WTC11 (cell line): ENCODE measurements at regions not wholly inside any gene's neighbourhood (a gene's known extent, or its start where the extent isn't known, plus 50 kb on each side); places are given as distances from the start of the nearest gene placed in this dataset.

Experiments used
- ATAC-seq: fragments of 200-7000 bp; cut with Tn5 transposase; 2 replicates; pipeline ENCODE4 v1.10.0; 2021; ENCODE audit warnings: mild to moderate bottlenecking, moderate library complexity
- CTCF ChIA-PET: fragments of 300-600 bp; sonication (Branson Sonifier 250); formaldehyde crosslinking; loops from one replicate; lab custom pipeline; 2021; ENCODE audit warnings: antibody characterized with exemption; lab: Charles Lee
- POLR2A ChIA-PET: fragments of 350-600 bp; sonication (Branson Sonifier 250); formaldehyde crosslinking; loops from one replicate; lab custom pipeline; 2021; ENCODE audit warnings: antibody characterized with exemption; lab: Charles Lee
- DNase-seq: peaks from one replicate; pipeline ENCODE4 v3.0.0; 2021; ENCODE audit warnings: low spot score
- H3K27ac Mint-ChIP-seq: 2 replicates; pipeline ENCODE4 v1.8.0; 2021; ENCODE audit warnings: mixed read lengths
- H3K27me3 Mint-ChIP-seq: 2 replicates; pipeline ENCODE4 v1.8.0; 2021; ENCODE audit warnings: low read depth, mild to moderate bottlenecking, moderate library complexity, mixed read lengths
- H3K36me3 Mint-ChIP-seq: 2 replicates; pipeline ENCODE4 v1.8.0; 2021; ENCODE audit warnings: mixed read lengths
- H3K4me1 Mint-ChIP-seq: 2 replicates; pipeline ENCODE4 v1.8.0; 2022; ENCODE audit warnings: mixed read lengths
- H3K4me3 Mint-ChIP-seq: 2 replicates; pipeline ENCODE4 v1.8.0; 2021; ENCODE audit warnings: mild to moderate bottlenecking, moderate library complexity, mixed read lengths
- H3K9me3 Mint-ChIP-seq: 2 replicates; pipeline ENCODE4 v1.8.0; 2021; ENCODE audit warnings: mixed read lengths
- CREB1 ChIP-seq: sonication (generic); formaldehyde crosslinking; IDR thresholded peaks from 2 replicates; pipeline ENCODE4 v1.8.0; 2023; ENCODE audit warnings: mild to moderate bottlenecking, missing genetic modification reagents
- EMX1 ChIP-seq: fragments of 250-450 bp; sonication (Bioruptor Pico); IDR thresholded peaks from 2 replicates; pipeline ENCODE4 v1.8.0; 2021; ENCODE audit warnings: mild to moderate bottlenecking
- GRHL2 ChIP-seq: fragments of 250-450 bp; sonication (Bioruptor Pico); IDR thresholded peaks from 2 replicates; pipeline ENCODE4 v1.8.0; 2022; ENCODE audit warnings: mild to moderate bottlenecking, moderate library complexity; ENCODE audit not compliant: insufficient replicate concordance, severe bottlenecking
- GTF2I ChIP-seq: fragments of 250-450 bp; sonication (Bioruptor Pico); conservative IDR thresholded peaks from 2 replicates; pipeline ENCODE4 v1.4.0; 2021; ENCODE audit warnings: mild to moderate bottlenecking
- IRF2 ChIP-seq: sonication (generic); formaldehyde crosslinking; IDR thresholded peaks from 2 replicates; pipeline ENCODE4 v1.8.0; 2022; ENCODE audit warnings: low read depth, missing genetic modification reagents, borderline replicate concordance
- JAZF1 ChIP-seq: fragments of 250-450 bp; sonication (Bioruptor Pico); IDR thresholded peaks from 2 replicates; pipeline ENCODE4 v1.9.0; 2021; ENCODE audit warnings: moderate library complexity, mild to moderate bottlenecking, inconsistent platforms
- MYBL2 ChIP-seq: sonication (generic); formaldehyde crosslinking; IDR thresholded peaks from 2 replicates; pipeline ENCODE4 v1.8.1; 2023; ENCODE audit warnings: mild to moderate bottlenecking, moderate library complexity, missing genetic modification reagents
- NR3C1 ChIP-seq: sonication (generic); formaldehyde crosslinking; conservative IDR thresholded peaks from 2 replicates; pipeline ENCODE4 v1.8.1; 2023; ENCODE audit warnings: low read depth, mild to moderate bottlenecking, missing genetic modification reagents
- RORB ChIP-seq: fragments of 250-450 bp; sonication (Bioruptor Pico); IDR thresholded peaks from 2 replicates; pipeline ENCODE4 v1.9.0; 2021; ENCODE audit warnings: mild to moderate bottlenecking
- SMAD4 ChIP-seq: sonication (generic); formaldehyde crosslinking; IDR thresholded peaks from 2 replicates; pipeline ENCODE4 v1.8.0; 2022; ENCODE audit warnings: mild to moderate bottlenecking, missing genetic modification reagents
- TCF7 ChIP-seq: sonication (generic); formaldehyde crosslinking; IDR thresholded peaks from 2 replicates; pipeline ENCODE4 v1.8.0; 2022; ENCODE audit warnings: mild to moderate bottlenecking, low read depth, missing genetic modification reagents, moderate library complexity
- TEAD1 ChIP-seq: sonication (generic); formaldehyde crosslinking; IDR thresholded peaks from 2 replicates; pipeline ENCODE4 v1.8.0; 2022; ENCODE audit warnings: mild to moderate bottlenecking, missing genetic modification reagents
- ZBTB21 ChIP-seq: sonication (generic); formaldehyde crosslinking; IDR thresholded peaks from 2 replicates; pipeline ENCODE4 v1.8.1; 2023; ENCODE audit warnings: mild to moderate bottlenecking, missing genetic modification reagents, borderline replicate concordance
- ZNF121 ChIP-seq: sonication (generic); formaldehyde crosslinking; IDR thresholded peaks from 2 replicates; pipeline ENCODE4 v1.8.0; 2023; ENCODE audit warnings: missing genetic modification reagents
- ZNF219 ChIP-seq: sonication (generic); formaldehyde crosslinking; IDR thresholded peaks from 2 replicates; pipeline ENCODE4 v1.8.0; 2023; ENCODE audit warnings: missing genetic modification reagents, mild to moderate bottlenecking, borderline replicate concordance
- ZNF232 ChIP-seq: sonication (generic); formaldehyde crosslinking; IDR thresholded peaks from 2 replicates; pipeline ENCODE4 v1.8.0; 2022; ENCODE audit warnings: mild to moderate bottlenecking, missing genetic modification reagents
- TF ChIP-seq, protein P1 (sequence below): sonication (generic); formaldehyde crosslinking; IDR thresholded peaks from 2 replicates; pipeline ENCODE4 v1.8.1; 2022; ENCODE audit warnings: low read depth, missing genetic modification reagents, borderline replicate concordance
- TF ChIP-seq, protein P2 (sequence below): sonication (generic); formaldehyde crosslinking; IDR thresholded peaks from 2 replicates; pipeline ENCODE4 v1.8.0; 2023; ENCODE audit warnings: missing genetic modification reagents
- TF ChIP-seq, protein P3 (sequence below): fragments of 250-450 bp; sonication (Bioruptor Pico); IDR thresholded peaks from 2 replicates; pipeline ENCODE4 v1.9.0; 2021; ENCODE audit warnings: mild to moderate bottlenecking
- TF ChIP-seq, protein P4 (sequence below): fragments of 250-450 bp; sonication (Bioruptor Pico); IDR thresholded peaks from 2 replicates; pipeline ENCODE4 v1.9.0; 2021; ENCODE audit warnings: mild to moderate bottlenecking
- TF ChIP-seq, protein P5 (sequence below): fragments of 250-450 bp; sonication (Bioruptor Pico); IDR thresholded peaks from 2 replicates; pipeline ENCODE4 v1.8.0; 2021; ENCODE audit warnings: mild to moderate bottlenecking
- TF ChIP-seq, protein P6 (sequence below): sonication (generic); formaldehyde crosslinking; IDR thresholded peaks from 2 replicates; pipeline ENCODE4 v1.8.0; 2023; ENCODE audit warnings: mild to moderate bottlenecking, missing genetic modification reagents

DNA sequence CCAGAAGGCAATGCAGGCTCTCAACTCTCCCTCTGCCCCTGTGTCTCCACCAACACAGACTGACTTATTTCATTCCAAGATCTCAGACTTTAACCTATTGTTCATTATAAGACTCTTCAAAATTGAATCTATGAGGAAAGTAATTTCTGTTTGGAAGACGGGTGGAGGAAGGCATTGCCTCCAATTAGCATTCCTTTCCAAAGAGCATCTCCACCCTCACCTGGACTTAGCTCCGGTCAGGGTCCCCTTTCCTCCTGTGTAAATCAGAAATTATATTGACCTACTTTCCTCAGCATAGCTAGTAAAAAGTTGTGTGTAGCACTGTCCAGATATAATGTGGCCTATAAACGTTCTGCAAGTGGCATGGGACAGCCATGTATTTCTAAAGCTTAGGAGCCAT, 230.4 kb upstream of the ACVR2A start (continued):
- TF ChIP-seq ZBTB21 (CRISPR knock-in tag) = no peak
- TF ChIP-seq ZNF121 (CRISPR knock-in tag) = no peak
- TF ChIP-seq TEAD1 (CRISPR knock-in tag) = no peak
- TF ChIP-seq TCF7 (CRISPR knock-in tag) = no peak
- TF ChIP-seq EMX1 (CRISPR knock-in tag) = no peak
- no peak for TF ChIP-seq GRHL2 (CRISPR knock-in tag)

DNA sequence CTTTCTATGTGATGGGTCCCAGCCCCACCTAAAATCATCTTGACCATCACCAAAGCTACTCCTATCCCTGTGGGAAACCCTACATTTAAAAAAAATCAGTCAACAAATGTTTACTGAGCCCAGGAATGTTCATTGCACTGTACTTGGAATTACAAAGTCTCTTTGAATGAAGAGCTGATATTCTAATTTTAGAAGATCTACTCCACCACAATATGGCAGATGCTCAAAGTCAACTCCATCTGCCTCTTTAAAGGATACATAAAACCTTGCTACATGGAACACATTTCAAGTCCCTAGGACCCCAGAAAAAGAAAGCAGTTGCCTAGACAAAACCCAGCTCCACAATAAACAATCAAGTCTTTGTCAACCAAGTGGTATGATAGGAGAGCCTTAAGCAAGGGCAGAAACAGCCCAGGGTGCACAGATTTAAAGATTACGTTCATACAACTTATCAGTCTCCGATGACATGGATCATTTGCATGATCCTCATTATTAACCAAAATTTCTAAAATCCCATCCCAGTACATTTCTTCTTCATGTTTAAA, 234.3 kb upstream of the ACVR2A start:
- no peak overlapping the region for H3K4me3 Mint-ChIP-seq
- POLR2A ChIA-PET = no interaction called here
- H3K27ac Mint-ChIP-seq = no peak overlapping the region
- no peak for ATAC-seq
- no peaks in the 10 kb centered on the region for H3K36me3 Mint-ChIP-seq
- TF ChIP-seq TEAD1 (CRISPR knock-in tag) (no peak), MYBL2 (CRISPR knock-in tag) (no peak), RORB (CRISPR knock-in tag) (no peak), SMAD4 (CRISPR knock-in tag) (no peak)
- TF ChIP-seq, protein P1, sequence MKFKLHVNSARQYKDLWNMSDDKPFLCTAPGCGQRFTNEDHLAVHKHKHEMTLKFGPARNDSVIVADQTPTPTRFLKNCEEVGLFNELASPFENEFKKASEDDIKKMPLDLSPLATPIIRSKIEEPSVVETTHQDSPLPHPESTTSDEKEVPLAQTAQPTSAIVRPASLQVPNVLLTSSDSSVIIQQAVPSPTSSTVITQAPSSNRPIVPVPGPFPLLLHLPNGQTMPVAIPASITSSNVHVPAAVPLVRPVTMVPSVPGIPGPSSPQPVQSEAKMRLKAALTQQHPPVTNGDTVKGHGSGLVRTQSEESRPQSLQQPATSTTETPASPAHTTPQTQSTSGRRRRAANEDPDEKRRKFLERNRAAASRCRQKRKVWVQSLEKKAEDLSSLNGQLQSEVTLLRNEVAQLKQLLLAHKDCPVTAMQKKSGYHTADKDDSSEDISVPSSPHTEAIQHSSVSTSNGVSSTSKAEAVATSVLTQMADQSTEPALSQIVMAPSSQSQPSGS = no peak
- TF ChIP-seq, protein P2, sequence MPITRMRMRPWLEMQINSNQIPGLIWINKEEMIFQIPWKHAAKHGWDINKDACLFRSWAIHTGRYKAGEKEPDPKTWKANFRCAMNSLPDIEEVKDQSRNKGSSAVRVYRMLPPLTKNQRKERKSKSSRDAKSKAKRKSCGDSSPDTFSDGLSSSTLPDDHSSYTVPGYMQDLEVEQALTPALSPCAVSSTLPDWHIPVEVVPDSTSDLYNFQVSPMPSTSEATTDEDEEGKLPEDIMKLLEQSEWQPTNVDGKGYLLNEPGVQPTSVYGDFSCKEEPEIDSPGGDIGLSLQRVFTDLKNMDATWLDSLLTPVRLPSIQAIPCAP (CRISPR knock-in tag) = no peak
- TF ChIP-seq, all 79 proteins: peak for 0
- CTCF ChIA-PET = no interaction called here
- peaks cover 2% of the 10 kb centered on the region for H3K9me3 Mint-ChIP-seq
- H3K27me3 Mint-ChIP-seq = no peaks in the 10 kb centered on the region; the same call in 1 of the 2 replicates
- no peak for DNase-seq
- peaks cover 23% of the 10 kb centered on the region for H3K4me1 Mint-ChIP-seq

DNA sequence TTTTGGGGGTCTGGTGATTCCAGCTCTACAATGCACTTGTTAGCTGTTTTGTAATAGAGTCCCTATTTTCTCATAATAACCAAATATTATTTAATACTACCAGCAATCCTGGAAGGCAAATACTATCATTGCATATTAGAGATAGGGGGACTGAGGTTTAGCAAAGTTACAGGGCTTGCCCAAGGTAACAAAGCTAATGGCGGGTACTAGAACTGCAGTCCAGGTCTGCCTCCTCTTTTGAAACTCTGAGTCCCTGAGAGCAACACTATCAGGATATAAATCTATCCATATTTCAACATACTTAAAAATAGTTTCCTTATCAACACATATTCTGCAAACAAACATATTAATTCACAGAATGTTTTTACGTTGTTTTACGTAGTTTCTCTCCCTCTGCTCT, 235.5 kb upstream of the ACVR2A start:
- Mint-ChIP-seq H3K27ac (no peak overlapping the region), H3K4me3 (no peak overlapping the region), H3K36me3 (no peaks in the 10 kb centered on the region), H3K27me3 (no peaks in the 10 kb centered on the region; the same call in 1 of the 2 replicates), H3K9me3 (peaks cover 4% of the 10 kb centered on the region), H3K4me1 (peaks cover 16% of the 10 kb centered on the region)
- DNase-seq (no peak), ATAC-seq (peak; percentile 16; the same call in 1 of the 2 replicates)
- CTCF ChIA-PET = no interaction called here
- POLR2A ChIA-PET = no interaction called here
- TF ChIP-seq ZNF121 (CRISPR knock-in tag) (no peak), ZNF219 (CRISPR knock-in tag) (no peak), JAZF1 (CRISPR knock-in tag) (no peak), TEAD1 (CRISPR knock-in tag) (no peak), RORB (CRISPR knock-in tag) (no peak), NR3C1 (CRISPR knock-in tag) (no peak), CREB1 (CRISPR knock-in tag) (no peak), ZNF232 (CRISPR knock-in tag) (no peak), IRF2 (no peak), GTF2I (no peak)
- TF ChIP-seq, protein P3, sequence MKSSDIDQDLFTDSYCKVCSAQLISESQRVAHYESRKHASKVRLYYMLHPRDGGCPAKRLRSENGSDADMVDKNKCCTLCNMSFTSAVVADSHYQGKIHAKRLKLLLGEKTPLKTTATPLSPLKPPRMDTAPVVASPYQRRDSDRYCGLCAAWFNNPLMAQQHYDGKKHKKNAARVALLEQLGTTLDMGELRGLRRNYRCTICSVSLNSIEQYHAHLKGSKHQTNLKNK (CRISPR knock-in tag) = no peak
- TF ChIP-seq, protein P4, sequence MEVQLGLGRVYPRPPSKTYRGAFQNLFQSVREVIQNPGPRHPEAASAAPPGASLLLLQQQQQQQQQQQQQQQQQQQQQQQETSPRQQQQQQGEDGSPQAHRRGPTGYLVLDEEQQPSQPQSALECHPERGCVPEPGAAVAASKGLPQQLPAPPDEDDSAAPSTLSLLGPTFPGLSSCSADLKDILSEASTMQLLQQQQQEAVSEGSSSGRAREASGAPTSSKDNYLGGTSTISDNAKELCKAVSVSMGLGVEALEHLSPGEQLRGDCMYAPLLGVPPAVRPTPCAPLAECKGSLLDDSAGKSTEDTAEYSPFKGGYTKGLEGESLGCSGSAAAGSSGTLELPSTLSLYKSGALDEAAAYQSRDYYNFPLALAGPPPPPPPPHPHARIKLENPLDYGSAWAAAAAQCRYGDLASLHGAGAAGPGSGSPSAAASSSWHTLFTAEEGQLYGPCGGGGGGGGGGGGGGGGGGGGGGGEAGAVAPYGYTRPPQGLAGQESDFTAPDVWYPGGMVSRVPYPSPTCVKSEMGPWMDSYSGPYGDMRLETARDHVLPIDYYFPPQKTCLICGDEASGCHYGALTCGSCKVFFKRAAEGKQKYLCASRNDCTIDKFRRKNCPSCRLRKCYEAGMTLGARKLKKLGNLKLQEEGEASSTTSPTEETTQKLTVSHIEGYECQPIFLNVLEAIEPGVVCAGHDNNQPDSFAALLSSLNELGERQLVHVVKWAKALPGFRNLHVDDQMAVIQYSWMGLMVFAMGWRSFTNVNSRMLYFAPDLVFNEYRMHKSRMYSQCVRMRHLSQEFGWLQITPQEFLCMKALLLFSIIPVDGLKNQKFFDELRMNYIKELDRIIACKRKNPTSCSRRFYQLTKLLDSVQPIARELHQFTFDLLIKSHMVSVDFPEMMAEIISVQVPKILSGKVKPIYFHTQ (CRISPR knock-in tag) = no peak
- TF ChIP-seq, protein P5, sequence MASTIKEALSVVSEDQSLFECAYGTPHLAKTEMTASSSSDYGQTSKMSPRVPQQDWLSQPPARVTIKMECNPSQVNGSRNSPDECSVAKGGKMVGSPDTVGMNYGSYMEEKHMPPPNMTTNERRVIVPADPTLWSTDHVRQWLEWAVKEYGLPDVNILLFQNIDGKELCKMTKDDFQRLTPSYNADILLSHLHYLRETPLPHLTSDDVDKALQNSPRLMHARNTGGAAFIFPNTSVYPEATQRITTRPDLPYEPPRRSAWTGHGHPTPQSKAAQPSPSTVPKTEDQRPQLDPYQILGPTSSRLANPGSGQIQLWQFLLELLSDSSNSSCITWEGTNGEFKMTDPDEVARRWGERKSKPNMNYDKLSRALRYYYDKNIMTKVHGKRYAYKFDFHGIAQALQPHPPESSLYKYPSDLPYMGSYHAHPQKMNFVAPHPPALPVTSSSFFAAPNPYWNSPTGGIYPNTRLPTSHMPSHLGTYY (CRISPR knock-in tag) = no peak
- TF ChIP-seq, protein P6, sequence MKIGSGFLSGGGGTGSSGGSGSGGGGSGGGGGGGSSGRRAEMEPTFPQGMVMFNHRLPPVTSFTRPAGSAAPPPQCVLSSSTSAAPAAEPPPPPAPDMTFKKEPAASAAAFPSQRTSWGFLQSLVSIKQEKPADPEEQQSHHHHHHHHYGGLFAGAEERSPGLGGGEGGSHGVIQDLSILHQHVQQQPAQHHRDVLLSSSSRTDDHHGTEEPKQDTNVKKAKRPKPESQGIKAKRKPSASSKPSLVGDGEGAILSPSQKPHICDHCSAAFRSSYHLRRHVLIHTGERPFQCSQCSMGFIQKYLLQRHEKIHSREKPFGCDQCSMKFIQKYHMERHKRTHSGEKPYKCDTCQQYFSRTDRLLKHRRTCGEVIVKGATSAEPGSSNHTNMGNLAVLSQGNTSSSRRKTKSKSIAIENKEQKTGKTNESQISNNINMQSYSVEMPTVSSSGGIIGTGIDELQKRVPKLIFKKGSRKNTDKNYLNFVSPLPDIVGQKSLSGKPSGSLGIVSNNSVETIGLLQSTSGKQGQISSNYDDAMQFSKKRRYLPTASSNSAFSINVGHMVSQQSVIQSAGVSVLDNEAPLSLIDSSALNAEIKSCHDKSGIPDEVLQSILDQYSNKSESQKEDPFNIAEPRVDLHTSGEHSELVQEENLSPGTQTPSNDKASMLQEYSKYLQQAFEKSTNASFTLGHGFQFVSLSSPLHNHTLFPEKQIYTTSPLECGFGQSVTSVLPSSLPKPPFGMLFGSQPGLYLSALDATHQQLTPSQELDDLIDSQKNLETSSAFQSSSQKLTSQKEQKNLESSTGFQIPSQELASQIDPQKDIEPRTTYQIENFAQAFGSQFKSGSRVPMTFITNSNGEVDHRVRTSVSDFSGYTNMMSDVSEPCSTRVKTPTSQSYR (CRISPR knock-in tag) = no peak
